ENCODE measurements at regions not wholly inside any gene's neighbourhood (a gene's known extent, or its start where the extent isn't known, plus 50 kb on each side); places are given as distances from the start of the nearest gene placed in this dataset.

GRCh38 chr1:189438808-189439207 lies 1038.9 kb downstream of the BRINP3 start:
- no peak for DNase-seq

- DNase-seq = peak; percentile 5
Measured at GRCh38 chr1:189463166-189463565, 1014.5 kb downstream of the BRINP3 start.

- DNase-seq = no peak
Measured at GRCh38 chr1:189496768-189497167, 980.9 kb downstream of the BRINP3 start.

- no peak for DNase-seq
Measured at GRCh38 chr1:189499736-189500135, 977.9 kb downstream of the BRINP3 start.

GRCh38 chr1:189500778-189501177 lies 976.9 kb downstream of the BRINP3 start:
- no peak for DNase-seq

GRCh38 chr1:189510827-189511226 lies 966.8 kb downstream of the BRINP3 start:
- DNase-seq = no peak

- DNase-seq = no peak
Measured at GRCh38 chr1:189513091-189513490, 964.6 kb downstream of the BRINP3 start.

- no peak for DNase-seq
Measured at GRCh38 chr1:189522441-189522840, 955.2 kb downstream of the BRINP3 start.

- no peak for DNase-seq
Measured at GRCh38 chr1:189524501-189524900, 953.2 kb downstream of the BRINP3 start.

GRCh38 chr1:189530162-189530561 lies 947.5 kb downstream of the BRINP3 start:
- no peak for DNase-seq

- no peak for DNase-seq
Measured at GRCh38 chr1:189538271-189538670, 939.4 kb downstream of the BRINP3 start.

- no peak for DNase-seq
Measured at GRCh38 chr1:189550498-189550897, 927.2 kb downstream of the BRINP3 start.

GRCh38 chr1:189563784-189564183 lies 913.9 kb downstream of the BRINP3 start:
- DNase-seq = no peak

GRCh38 chr1:189567890-189568289 lies 909.8 kb downstream of the BRINP3 start:
- no peak for DNase-seq

- DNase-seq = no peak
Measured at GRCh38 chr1:189596197-189596596, 881.5 kb downstream of the BRINP3 start.

- DNase-seq = no peak
Measured at GRCh38 chr1:189597083-189597482, 880.6 kb downstream of the BRINP3 start.

- DNase-seq = no peak
Measured at GRCh38 chr1:189605226-189605625, 872.4 kb downstream of the BRINP3 start.

- no peak for DNase-seq
Measured at GRCh38 chr1:189606047-189606446, 871.6 kb downstream of the BRINP3 start.

GRCh38 chr1:189606795-189607476 lies 870.7 kb downstream of the BRINP3 start:
- no peak for DNase-seq

- no peak for DNase-seq
Measured at GRCh38 chr1:189607477-189608096, 870.1 kb downstream of the BRINP3 start.

- DNase-seq = no peak
Measured at GRCh38 chr1:189609167-189609566, 868.5 kb downstream of the BRINP3 start.

- no peak for DNase-seq
Measured at GRCh38 chr1:189616893-189617292, 860.8 kb downstream of the BRINP3 start.

GRCh38 chr1:189619682-189620332 lies 857.9 kb downstream of the BRINP3 start:
- DNase-seq = no peak

GRCh38 chr1:189620471-189620870 lies 857.2 kb downstream of the BRINP3 start:
- no peak for DNase-seq

All from DMS79 treated with DMSO at 0.1 percent for 48 hours (cell line).